Thyroid gland (tissue), 4 donors: ENCODE measurements at regions not wholly inside any gene's neighbourhood (a gene's known extent, or its start where the extent isn't known, plus 50 kb on each side); places are given as distances from the start of the nearest gene placed in this dataset.

Experiments
- DNase-seq, 2 donors: peaks; one replicate each; pipeline ENCODE4 v3.0.0-alpha.2; 2019
- H3K27ac ChIP-seq, 3 donors: fragments of 200-600 bp; sonication (generic); 1 replicate in 2 of 3; 2 replicates in 1 of 3; pipeline ENCODE4 v1.5.1; 2016 to 2019; ENCODE audit warnings: mild to moderate bottlenecking in 1 of 3, moderate library complexity in 1 of 3
- H3K27me3 ChIP-seq: fragments of 200-600 bp; sonication (generic); one replicate; pipeline ENCODE4 v1.5.1; 2019
- H3K36me3 ChIP-seq, 2 donors: fragments of 200-600 bp; sonication (generic); one replicate each; pipeline ENCODE4 v1.5.1; 2016 to 2019
- H3K4me1 ChIP-seq, 2 donors: fragments of 200-600 bp; sonication (generic); one replicate each; pipeline ENCODE4 v1.5.1; 2017 to 2019
- H3K4me3 ChIP-seq, 3 donors: fragments of 200-600 bp; sonication (generic); replicated peaks in 1 of 3; 1 replicate in 2 of 3; 2 replicates in 1 of 3; pipeline ENCODE4 v1.5.1; 2016; ENCODE audit warnings: mild to moderate bottlenecking in 1 of 3
- H3K9me3 ChIP-seq: fragments of 200-600 bp; sonication (generic); one replicate; pipeline ENCODE4 v1.5.1; 2017
- CTCF ChIP-seq, 6 experiments: fragments of 200-600 bp in 3 of 6; fragments of 450-650 bp in 3 of 6; sonication (generic) in 3 of 6; IDR thresholded peaks; one replicate each; pipeline ENCODE4 v1.5.1; 2016 to 2019; ENCODE audit warnings: antibody characterized with exemption in 6 of 6, mild to moderate bottlenecking in 2 of 6, inconsistent platforms in 1 of 6, moderate library complexity in 1 of 6
- POLR2A ChIP-seq, 2 donors: fragments of 450-650 bp; IDR thresholded peaks; one replicate each; pipeline ENCODE4 v1.6.1; 2017; ENCODE audit warnings: antibody characterized with exemption in 2 of 2, mild to moderate bottlenecking in 2 of 2, moderate library complexity in 1 of 2
- WGBS, 2 donors: methylation state at CpG; one replicate each; pipeline ENCODE4 v1.1.5; 2017; 5-methylcytosine and 5-hydroxymethylcytosine counted together
- intact Hi-C: fragments of 100-400 bp; cut with DNase I; formaldehyde crosslinking; loops from one replicate; pipeline ENCODE4 v1.15.1; 2023

- no peaks in the 10 kb centered on the region for H3K4me1 ChIP-seq
- H3K27me3 ChIP-seq, result no peaks in the 10 kb centered on the region
- intact Hi-C loops, result no loop called here
- WGBS, 2 donors, result 89 to 92% methylated on average over 4 of the region's 4 CpGs
- DNase-seq, result no peak
- TF ChIP-seq CTCF (IDR thresholded peaks at IDR 0.05) (no peak), POLR2A (IDR thresholded peaks at IDR 0.05) (no peak)
- H3K27ac ChIP-seq, result no peak overlapping the region
- H3K36me3 ChIP-seq, result no peaks in the 10 kb centered on the region
- H3K9me3 ChIP-seq, result no peaks in the 10 kb centered on the region
- no peak overlapping the region for H3K4me3 ChIP-seq
Measured at GRCh38 chr5:82521431-82522051, 243.4 kb upstream of the RPS23 start.

GRCh38 chr5:82519558-82519957 lies 241.4 kb upstream of the RPS23 start:
- 83 to 92% methylated on average over 3 of the region's 3 CpGs for WGBS, 2 donors
- TF ChIP-seq CTCF (IDR thresholded peaks at IDR 0.05) (no peak), POLR2A (IDR thresholded peaks at IDR 0.05) (no peak)
- H3K4me1 ChIP-seq, result no peaks in the 10 kb centered on the region
- no peak overlapping the region for H3K4me3 ChIP-seq
- no peak for DNase-seq
- H3K27ac ChIP-seq, result no peak overlapping the region
- no peaks in the 10 kb centered on the region for H3K27me3 ChIP-seq
- intact Hi-C loops, result no loop called here
- no peaks in the 10 kb centered on the region for H3K9me3 ChIP-seq
- no peaks in the 10 kb centered on the region for H3K36me3 ChIP-seq

GRCh38 chr5:82517544-82518075 lies 239.5 kb upstream of the RPS23 start:
- Histone ChIP-seq H3K9me3 (no peaks in the 10 kb centered on the region), H3K4me1 (no peaks in the 10 kb centered on the region), H3K27me3 (no peaks in the 10 kb centered on the region), H3K4me3 (no peak overlapping the region), H3K36me3 (no peaks in the 10 kb centered on the region), H3K27ac (no peak overlapping the region)
- WGBS, 2 donors, result 93% methylated on average over 4 of the region's 4 CpGs
- intact Hi-C loops, result no loop called here
- TF ChIP-seq POLR2A (IDR thresholded peaks at IDR 0.05), result no peak
- no peak for TF ChIP-seq CTCF (IDR thresholded peaks at IDR 0.05)
- no peak for DNase-seq

GRCh38 chr5:82513738-82514137 lies 235.6 kb upstream of the RPS23 start:
- Histone ChIP-seq H3K4me3 (no peak overlapping the region), H3K4me1 (no peaks in the 10 kb centered on the region), H3K27ac (no peak overlapping the region), H3K27me3 (no peaks in the 10 kb centered on the region), H3K36me3 (no peaks in the 10 kb centered on the region), H3K9me3 (no peaks in the 10 kb centered on the region)
- DNase-seq, result no peak
- intact Hi-C loops, result no loop called here
- 86 to 89% methylated on average over 5 of the region's 5 CpGs for WGBS, 2 donors
- TF ChIP-seq POLR2A (IDR thresholded peaks at IDR 0.05) (no peak), CTCF (IDR thresholded peaks at IDR 0.05) (no peak)

- intact Hi-C loops, result no loop called here
Measured at GRCh38 chr5:82512025-82512424, 233.9 kb upstream of the RPS23 start.

More at GRCh38 chr5:82512025-82512424, 233.9 kb upstream of the RPS23 start:
- no peak overlapping the region for H3K27ac ChIP-seq
- no peak overlapping the region for H3K4me3 ChIP-seq
- no peaks in the 10 kb centered on the region for H3K36me3 ChIP-seq
- no peaks in the 10 kb centered on the region for H3K27me3 ChIP-seq
- no peaks in the 10 kb centered on the region for H3K4me1 ChIP-seq
- WGBS, 2 donors, result 67 to 73% methylated on average over 2 of the region's 2 CpGs
- no peaks in the 10 kb centered on the region for H3K9me3 ChIP-seq
- TF ChIP-seq POLR2A (IDR thresholded peaks at IDR 0.05), result no peak
- TF ChIP-seq CTCF (IDR thresholded peaks at IDR 0.05), result no peak
- DNase-seq, result no peak
